Smooth muscle cell (in vitro differentiated cells): ENCODE measurements at regions not wholly inside any gene's neighbourhood (a gene's known extent, or its start where the extent isn't known, plus 50 kb on each side); places are given as distances from the start of the nearest gene placed in this dataset.
A peak's percentile ranks its signal among the peaks of the same experiment; 100 is the strongest.

Experiments
- DNase-seq: peaks from one replicate; lab custom pipeline; 2025; ENCODE audit not compliant: unreplicated experiment; lab: John Stamatoyannopoulos, UW
- H2AFZ ChIP-seq: fragments of 200-600 bp; sonication (generic); 2 replicates; pipeline ENCODE4 v1.6.0; 2016; ENCODE audit warnings: antibody characterized with exemption, low read depth, mild to moderate bottlenecking
- H3F3A ChIP-seq: fragments of 200-600 bp; sonication (generic); 2 replicates; pipeline ENCODE4 v1.6.0; 2017; ENCODE audit warnings: antibody characterized with exemption, low read depth
- H3K27ac ChIP-seq: fragments of 200-600 bp; sonication (generic); 2 replicates; pipeline ENCODE4 v1.5.1; 2016; ENCODE audit warnings: low read depth, mild to moderate bottlenecking
- H3K27me3 ChIP-seq: fragments of 200-600 bp; sonication (generic); 2 replicates; pipeline ENCODE4 v1.6.1; 2016; ENCODE audit warnings: low read depth, mild to moderate bottlenecking
- H3K36me3 ChIP-seq: fragments of 200-600 bp; sonication (generic); 2 replicates; pipeline ENCODE4 v1.5.1; 2016; ENCODE audit warnings: low read depth
- H3K4me1 ChIP-seq: fragments of 200-600 bp; sonication (generic); 2 replicates; pipeline ENCODE4 v1.5.1; 2016; ENCODE audit warnings: low read depth
- H3K4me2 ChIP-seq: fragments of 200-600 bp; sonication (generic); 2 replicates; pipeline ENCODE4 v1.6.0; 2016; ENCODE audit warnings: mild to moderate bottlenecking
- H3K4me3 ChIP-seq: fragments of 200-600 bp; sonication (generic); 2 replicates; pipeline ENCODE4 v1.5.1; 2016; ENCODE audit warnings: mild to moderate bottlenecking
- H3K79me2 ChIP-seq: fragments of 200-600 bp; sonication (generic); 2 replicates; pipeline ENCODE4 v1.6.0; 2016; ENCODE audit warnings: low read depth, mild to moderate bottlenecking
- H3K9ac ChIP-seq: fragments of 200-600 bp; sonication (generic); 2 replicates; pipeline ENCODE4 v1.6.0; 2016; ENCODE audit warnings: low read depth
- H3K9me3 ChIP-seq: fragments of 200-600 bp; sonication (generic); replicated peaks from 2 replicates; pipeline ENCODE4 v1.5.1; 2016; ENCODE audit warnings: low read depth
- H4K20me1 ChIP-seq: fragments of 200-600 bp; sonication (generic); 2 replicates; pipeline ENCODE4 v1.6.0; 2016; ENCODE audit warnings: low read depth
- WGBS: methylation state at CpG from one replicate; pipeline ENCODE4 v1.1.7; 2016; ENCODE audit warnings: low lambda C conversion rate; 5-methylcytosine and 5-hydroxymethylcytosine counted together
- TF ChIP-seq, protein P1 (sequence below): fragments of 200-600 bp; sonication (generic); IDR thresholded peaks from 2 replicates; pipeline ENCODE4 v1.5.1; 2017; ENCODE audit warnings: borderline replicate concordance, mild to moderate bottlenecking, antibody characterized with exemption; ENCODE audit not compliant: insufficient read depth, poor library complexity, severe bottlenecking

DNA sequence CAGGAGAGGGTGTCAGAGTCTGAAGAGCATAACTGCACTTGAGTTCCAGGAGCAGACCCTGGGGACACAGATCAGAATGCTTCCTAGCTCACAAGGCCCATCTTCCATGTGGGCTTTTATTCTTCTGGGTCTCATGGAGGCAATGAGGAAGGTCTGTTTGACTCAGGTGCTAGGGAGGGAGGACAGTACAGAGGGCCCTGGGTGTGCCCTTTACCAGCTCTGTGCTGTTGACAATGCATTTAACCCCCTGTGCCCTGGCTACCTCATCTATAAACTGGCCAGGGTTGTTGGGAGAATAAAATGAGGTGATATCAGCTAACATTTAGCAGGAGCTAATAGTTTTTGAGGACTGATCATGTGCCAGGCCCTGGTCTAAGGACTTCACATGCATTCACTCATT is 318.0 kb downstream of the DMAC1 start:
- no peak overlapping the region for H3K9ac ChIP-seq
- H3K9me3 ChIP-seq = no peaks in the 10 kb centered on the region
- no peaks in the 10 kb centered on the region for H3F3A ChIP-seq
- no peaks in the 10 kb centered on the region for H3K79me2 ChIP-seq
- no peak overlapping the region for H2AFZ ChIP-seq
- no peak for DNase-seq
- H3K27ac ChIP-seq = no peak overlapping the region
- TF ChIP-seq, protein P1, sequence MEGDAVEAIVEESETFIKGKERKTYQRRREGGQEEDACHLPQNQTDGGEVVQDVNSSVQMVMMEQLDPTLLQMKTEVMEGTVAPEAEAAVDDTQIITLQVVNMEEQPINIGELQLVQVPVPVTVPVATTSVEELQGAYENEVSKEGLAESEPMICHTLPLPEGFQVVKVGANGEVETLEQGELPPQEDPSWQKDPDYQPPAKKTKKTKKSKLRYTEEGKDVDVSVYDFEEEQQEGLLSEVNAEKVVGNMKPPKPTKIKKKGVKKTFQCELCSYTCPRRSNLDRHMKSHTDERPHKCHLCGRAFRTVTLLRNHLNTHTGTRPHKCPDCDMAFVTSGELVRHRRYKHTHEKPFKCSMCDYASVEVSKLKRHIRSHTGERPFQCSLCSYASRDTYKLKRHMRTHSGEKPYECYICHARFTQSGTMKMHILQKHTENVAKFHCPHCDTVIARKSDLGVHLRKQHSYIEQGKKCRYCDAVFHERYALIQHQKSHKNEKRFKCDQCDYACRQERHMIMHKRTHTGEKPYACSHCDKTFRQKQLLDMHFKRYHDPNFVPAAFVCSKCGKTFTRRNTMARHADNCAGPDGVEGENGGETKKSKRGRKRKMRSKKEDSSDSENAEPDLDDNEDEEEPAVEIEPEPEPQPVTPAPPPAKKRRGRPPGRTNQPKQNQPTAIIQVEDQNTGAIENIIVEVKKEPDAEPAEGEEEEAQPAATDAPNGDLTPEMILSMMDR = no peak
- H4K20me1 ChIP-seq = no peaks in the 10 kb centered on the region
- no peak overlapping the region for H3K4me3 ChIP-seq
- H3K4me1 ChIP-seq = no peaks in the 10 kb centered on the region
- no peak overlapping the region for H3K4me2 ChIP-seq
- no peaks in the 10 kb centered on the region for H3K36me3 ChIP-seq
- no peaks in the 10 kb centered on the region for H3K27me3 ChIP-seq

DNA sequence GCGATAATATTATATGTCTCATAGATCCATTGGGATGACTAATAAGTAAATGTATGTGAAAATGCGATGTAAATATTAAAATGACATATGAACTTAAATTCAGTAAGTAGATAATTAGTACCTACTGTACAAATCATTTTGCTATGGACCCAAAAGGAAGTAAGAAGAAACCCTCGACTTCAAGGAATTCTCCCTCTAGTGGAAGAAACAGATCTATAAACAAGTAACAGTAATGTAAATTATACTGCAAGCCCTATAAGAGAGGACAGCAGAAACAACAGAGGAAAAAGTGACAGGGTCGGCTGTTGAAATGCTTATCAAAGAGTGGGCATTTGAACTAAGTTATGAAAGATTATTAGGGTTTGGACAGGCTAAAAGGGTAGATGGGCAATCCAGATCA is 320.3 kb downstream of the DMAC1 start:
- Histone ChIP-seq H3K36me3 (no peaks in the 10 kb centered on the region), H3K27me3 (no peaks in the 10 kb centered on the region), H3K4me1 (no peaks in the 10 kb centered on the region), H3K9me3 (no peaks in the 10 kb centered on the region), H3K4me3 (no peak overlapping the region), H3F3A (no peaks in the 10 kb centered on the region), H3K4me2 (no peak overlapping the region), H3K9ac (no peak overlapping the region), H4K20me1 (no peaks in the 10 kb centered on the region), H3K79me2 (no peaks in the 10 kb centered on the region), H2AFZ (no peak overlapping the region), H3K27ac (no peak overlapping the region)
- TF ChIP-seq, protein P1 = peak; percentile 19
- 63% methylated on average over 4 of the region's 4 CpGs for WGBS
- DNase-seq = no peak

- 67% methylated on average over 2 of the region's 2 CpGs for WGBS
- TF ChIP-seq, protein P1 = no peak
Observed at GRCh38 chr9:7478646-7479045, 320.9 kb downstream of the DMAC1 start.

DNA sequence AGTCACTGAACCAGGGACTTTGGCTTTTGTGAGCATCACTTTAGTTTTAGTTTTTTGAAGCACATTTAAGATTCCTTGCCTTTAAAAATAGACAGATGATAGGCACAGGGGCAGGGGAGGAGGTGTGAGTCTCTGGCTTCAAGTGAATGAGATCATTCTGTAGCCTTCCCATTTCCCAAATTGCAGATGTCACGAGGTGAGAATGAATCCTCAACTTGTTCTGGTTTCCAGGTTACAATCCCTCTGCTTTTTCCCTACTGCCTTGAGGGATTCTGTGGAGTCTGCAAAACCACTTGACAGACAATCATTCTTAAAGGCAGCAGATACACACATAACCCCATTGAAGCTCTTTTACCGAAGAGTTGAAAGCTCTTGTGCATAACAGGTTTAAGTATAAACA is 332.4 kb downstream of the DMAC1 start:
- no peak overlapping the region for H3K4me2 ChIP-seq
- no peak for DNase-seq
- no peaks in the 10 kb centered on the region for H3K9me3 ChIP-seq
- no peaks in the 10 kb centered on the region for H3K4me1 ChIP-seq
- H3F3A ChIP-seq = no peaks in the 10 kb centered on the region
- peaks cover 22% of the 10 kb centered on the region for H3K27me3 ChIP-seq
- WGBS = 69% methylated on average over 2 of the region's 2 CpGs
- no peak overlapping the region for H3K4me3 ChIP-seq
- H3K79me2 ChIP-seq = no peaks in the 10 kb centered on the region
- no peak overlapping the region for H2AFZ ChIP-seq
- H3K9ac ChIP-seq = no peak overlapping the region
- no peaks in the 10 kb centered on the region for H3K36me3 ChIP-seq
- no peaks in the 10 kb centered on the region for H4K20me1 ChIP-seq
- TF ChIP-seq, protein P1 = no peak
- no peak overlapping the region for H3K27ac ChIP-seq

More at GRCh38 chr9:7478646-7479045, 320.9 kb downstream of the DMAC1 start:
- no peak overlapping the region for H3K4me3 ChIP-seq
- H3K9ac ChIP-seq = no peak overlapping the region
- H4K20me1 ChIP-seq = no peaks in the 10 kb centered on the region
- H3F3A ChIP-seq = no peaks in the 10 kb centered on the region
- H3K4me1 ChIP-seq = no peaks in the 10 kb centered on the region
- no peaks in the 10 kb centered on the region for H3K9me3 ChIP-seq
- no peaks in the 10 kb centered on the region for H3K36me3 ChIP-seq
- H3K4me2 ChIP-seq = no peak overlapping the region
- H3K27me3 ChIP-seq = no peaks in the 10 kb centered on the region
- no peak for DNase-seq
- no peaks in the 10 kb centered on the region for H3K79me2 ChIP-seq
- no peak overlapping the region for H3K27ac ChIP-seq
- H2AFZ ChIP-seq = no peak overlapping the region
